HG03039 (cell line): ENCODE measurements at regions not wholly inside any gene's neighbourhood (a gene's known extent, or its start where the extent isn't known, plus 50 kb on each side); places are given as distances from the start of the nearest gene placed in this dataset.
A peak's percentile ranks its signal among the peaks of the same experiment; 100 is the strongest.

Experiments
- ATAC-seq: cut with Tn5 transposase; IDR thresholded peaks from one replicate; pipeline ENCODE4 v1.9.1; 2021; ENCODE audit warnings: mild to moderate bottlenecking, moderate library complexity; ENCODE audit not compliant: unreplicated experiment

- no peak for ATAC-seq
These were observed 75.3 kb upstream of the RIPOR2 start for GRCh38 chr6:25010902-25011625.

- no peak for ATAC-seq
These were observed 76.9 kb upstream of the RIPOR2 start for GRCh38 chr6:25012657-25013056.

- no peak for ATAC-seq
These were observed 77.5 kb upstream of the RIPOR2 start for GRCh38 chr6:25013246-25013645.

GRCh38 chr6:25014369-25014768 lies 78.6 kb upstream of the RIPOR2 start:
- no peak for ATAC-seq

- ATAC-seq, result no peak
These were observed 79.2 kb upstream of the RIPOR2 start for GRCh38 chr6:25014791-25015560.

GRCh38 chr6:25016014-25016720 lies 80.4 kb upstream of the RIPOR2 start:
- no peak for ATAC-seq

- ATAC-seq, result no peak
These were observed 81.7 kb upstream of the RIPOR2 start for GRCh38 chr6:25017486-25017885.

GRCh38 chr6:25017932-25018567 lies 82.3 kb upstream of the RIPOR2 start:
- peak; percentile 61 for ATAC-seq

- ATAC-seq, result no peak
These were observed 82.8 kb upstream of the RIPOR2 start for GRCh38 chr6:25018568-25018954.

GRCh38 chr6:25022140-25022553 lies 86.4 kb upstream of the RIPOR2 start:
- ATAC-seq, result no peak

- no peak for ATAC-seq
These were observed 88.0 kb upstream of the RIPOR2 start for GRCh38 chr6:25023781-25024180.

GRCh38 chr6:25024821-25025220 lies 89.1 kb upstream of the RIPOR2 start:
- ATAC-seq, result no peak

- ATAC-seq, result no peak
These were observed 89.6 kb upstream of the RIPOR2 start for GRCh38 chr6:25025248-25025918.

GRCh38 chr6:25025919-25026301 lies 90.2 kb upstream of the RIPOR2 start:
- ATAC-seq, result no peak

- ATAC-seq, result no peak
These were observed 91.0 kb upstream of the RIPOR2 start for GRCh38 chr6:25026723-25027122.

GRCh38 chr6:25027221-25027916 lies 91.6 kb upstream of the RIPOR2 start:
- ATAC-seq, result peak; percentile 95

- ATAC-seq, result no peak
These were observed 92.6 kb upstream of the RIPOR2 start for GRCh38 chr6:25028328-25028727.

- ATAC-seq, result no peak
These were observed 97.2 kb upstream of the RIPOR2 start for GRCh38 chr6:25032934-25033333.

GRCh38 chr6:25034431-25034921 lies 98.7 kb upstream of the RIPOR2 start:
- ATAC-seq, result no peak

- no peak for ATAC-seq
These were observed 99.4 kb upstream of the RIPOR2 start for GRCh38 chr6:25035174-25035511.
